GM23338 (cell line): ENCODE measurements at regions not wholly inside any gene's neighbourhood (a gene's known extent, or its start where the extent isn't known, plus 50 kb on each side); places are given as distances from the start of the nearest gene placed in this dataset.

Source experiments
- ATAC-seq: fragments of 200-7000 bp; cut with Tn5 transposase; 3 replicates; pipeline ENCODE4 v1.9.1; 2020
- DNase-seq: peaks from one replicate; pipeline ENCODE4 v3.0.0-alpha.2; 2015; ENCODE audit warnings: low spot score
- H2AFZ ChIP-seq: fragments of 200-600 bp; sonication (generic); 2 replicates; pipeline ENCODE4 v1.8.0; 2016; ENCODE audit warnings: antibody characterized with exemption, mild to moderate bottlenecking, moderate library complexity
- H3F3A ChIP-seq: fragments of 200-600 bp; sonication (generic); replicated peaks from 2 replicates; pipeline ENCODE4 v1.8.0; 2017; ENCODE audit warnings: antibody characterized with exemption, mixed run types, low read depth
- H3K27ac ChIP-seq: fragments of 200-600 bp; sonication (generic); 2 replicates; pipeline ENCODE4 v1.6.1; 2016; ENCODE audit warnings: low read depth
- H3K27me3 ChIP-seq: fragments of 200-600 bp; sonication (generic); 2 replicates; pipeline ENCODE4 v1.8.0; 2016; ENCODE audit warnings: mild to moderate bottlenecking, mixed run types, moderate library complexity; ENCODE audit not compliant: insufficient read depth
- H3K36me3 ChIP-seq: fragments of 200-600 bp; sonication (generic); 2 replicates; pipeline ENCODE4 v1.8.0; 2016; ENCODE audit warnings: mild to moderate bottlenecking; ENCODE audit not compliant: insufficient read depth
- H3K4me1 ChIP-seq: fragments of 200-600 bp; sonication (generic); 2 replicates; pipeline ENCODE4 v1.8.0; 2016; ENCODE audit warnings: mild to moderate bottlenecking, moderate library complexity; ENCODE audit not compliant: insufficient read depth
- H3K4me2 ChIP-seq: fragments of 200-600 bp; sonication (generic); 2 replicates; pipeline ENCODE4 v1.7.1; 2017; ENCODE audit warnings: mixed run types
- H3K4me3 ChIP-seq: fragments of 200-600 bp; sonication (generic); 2 replicates; pipeline ENCODE4 v1.6.1; 2016; ENCODE audit warnings: mixed run types
- H3K79me2 ChIP-seq: fragments of 200-600 bp; sonication (generic); replicated peaks from 2 replicates; pipeline ENCODE4 v1.8.0; 2017; ENCODE audit warnings: mild to moderate bottlenecking; ENCODE audit not compliant: insufficient read depth
- H3K9me2 ChIP-seq: fragments of 200-600 bp; sonication (generic); 2 replicates; pipeline ENCODE4 v1.8.0; 2017; ENCODE audit not compliant: insufficient read depth
- H4K20me1 ChIP-seq: fragments of 200-600 bp; sonication (generic); replicated peaks from 2 replicates; pipeline ENCODE4 v1.8.0; 2017; ENCODE audit warnings: mild to moderate bottlenecking; ENCODE audit not compliant: insufficient read depth
- H3K27ac Mint-ChIP-seq: 2 replicates; pipeline ENCODE4 v1.8.0; 2020; ENCODE audit warnings: inconsistent platforms, mild to moderate bottlenecking, moderate library complexity, mixed read lengths
- H3K27me3 Mint-ChIP-seq: 3 replicates; pipeline ENCODE4 v1.8.0; 2022; ENCODE audit warnings: low read depth, mild to moderate bottlenecking, moderate library complexity, mixed read lengths, inconsistent platforms; ENCODE audit not compliant: insufficient read depth, poor library complexity
- H3K36me3 Mint-ChIP-seq: 3 replicates; pipeline ENCODE4 v1.8.0; 2021; ENCODE audit warnings: low read depth, mild to moderate bottlenecking, inconsistent platforms, moderate library complexity, mixed read lengths
- H3K4me1 Mint-ChIP-seq: 3 replicates; pipeline ENCODE4 v1.8.0; 2020; ENCODE audit warnings: mild to moderate bottlenecking, inconsistent platforms, mixed read lengths
- H3K4me3 Mint-ChIP-seq: 3 replicates; pipeline ENCODE4 v1.8.0; 2021; ENCODE audit warnings: moderate library complexity, mild to moderate bottlenecking, inconsistent platforms, mixed read lengths
- H3K9me3 Mint-ChIP-seq: 3 replicates; pipeline ENCODE4 v1.8.0; 2020; ENCODE audit warnings: moderate library complexity, mild to moderate bottlenecking, inconsistent platforms, mixed read lengths
- CREB1 ChIP-seq: fragments of 250-450 bp; sonication (Bioruptor Pico); IDR thresholded peaks from 2 replicates; pipeline ENCODE4 v1.5.0; 2020; ENCODE audit warnings: low read depth, mild to moderate bottlenecking, moderate library complexity
- ETS1 ChIP-seq: IDR thresholded peaks from 2 replicates; pipeline ENCODE4 v1.6.1; 2016; ENCODE audit warnings: antibody characterized with exemption
- EZH2 ChIP-seq: fragments of 200-600 bp; sonication (generic); IDR thresholded peaks from one replicate; pipeline ENCODE4 v1.8.0; 2017; ENCODE audit warnings: antibody characterized with exemption, mild to moderate bottlenecking, low read depth; ENCODE audit not compliant: unreplicated experiment
- JUNB ChIP-seq: IDR thresholded peaks from one replicate; pipeline ENCODE4 v1.6.1; 2016; ENCODE audit warnings: antibody characterized with exemption; ENCODE audit not compliant: unreplicated experiment
- NANOG ChIP-seq: IDR thresholded peaks from 2 replicates; pipeline ENCODE4 v1.6.1; 2016; ENCODE audit warnings: antibody characterized with exemption, borderline replicate concordance
- REST ChIP-seq: IDR thresholded peaks from one replicate; pipeline ENCODE4 v1.6.1; 2018; ENCODE audit warnings: antibody characterized with exemption; ENCODE audit not compliant: unreplicated experiment
- STAT1 ChIP-seq: IDR thresholded peaks from one replicate; pipeline ENCODE4 v1.6.1; 2016; ENCODE audit warnings: antibody characterized with exemption; ENCODE audit not compliant: unreplicated experiment
- ZNF114 ChIP-seq: fragments of 250-450 bp; sonication (Bioruptor Pico); IDR thresholded peaks from 2 replicates; pipeline ENCODE4 v1.5.0; 2020; ENCODE audit warnings: mild to moderate bottlenecking, moderate library complexity
- ZNF331 ChIP-seq: fragments of 250-450 bp; sonication (Bioruptor Pico); IDR thresholded peaks from 2 replicates; pipeline ENCODE4 v1.5.0; 2020; ENCODE audit warnings: low read depth, mild to moderate bottlenecking, moderate library complexity
- ZNF462 ChIP-seq: fragments of 250-450 bp; sonication (Bioruptor Pico); IDR thresholded peaks from 2 replicates; pipeline ENCODE4 v1.5.0; 2020; ENCODE audit warnings: mild to moderate bottlenecking, moderate library complexity

GRCh38 chr1:79692519-79692918 lies 686.0 kb upstream of the ADGRL4 start:
- no peak for ATAC-seq
- H3K27ac ChIP-seq, result no peak overlapping the region

GRCh38 chr1:79688932-79689331 lies 682.4 kb upstream of the ADGRL4 start:
- Mint-ChIP-seq H3K36me3 (no peaks in the 10 kb centered on the region), H3K4me3 (no peak overlapping the region)
- no peak overlapping the region for H3K4me3 ChIP-seq
- TF ChIP-seq ETS1, result no peak
- no peak for TF ChIP-seq JUNB
- TF ChIP-seq ZNF331 (CRISPR knock-in tag), result no peak
- TF ChIP-seq ZNF462 (CRISPR knock-in tag), result no peak
- TF ChIP-seq ZNF114 (CRISPR knock-in tag), result no peak

More at GRCh38 chr1:79692519-79692918, 686.0 kb upstream of the ADGRL4 start:
- Histone ChIP-seq H3K79me2 (no peaks in the 10 kb centered on the region), H3K9me2 (peaks cover 15% of the 10 kb centered on the region), H3K27me3 (no peaks in the 10 kb centered on the region), H3K36me3 (no peaks in the 10 kb centered on the region), H4K20me1 (no peaks in the 10 kb centered on the region), H3K4me2 (no peak overlapping the region), H3K4me1 (no peaks in the 10 kb centered on the region), H3F3A (no peaks in the 10 kb centered on the region), H2AFZ (no peak overlapping the region), H3K4me3 (no peak overlapping the region)
- DNase-seq, result no peak
- no peak overlapping the region for H3K27ac Mint-ChIP-seq
- H3K4me3 Mint-ChIP-seq, result no peak overlapping the region
- no peaks in the 10 kb centered on the region for H3K27me3 Mint-ChIP-seq
- no peaks in the 10 kb centered on the region for H3K36me3 Mint-ChIP-seq
- H3K4me1 Mint-ChIP-seq, result peaks cover 11% of the 10 kb centered on the region
- TF ChIP-seq REST, result no peak
- no peak for TF ChIP-seq STAT1
- no peak for TF ChIP-seq CREB1
- no peak for TF ChIP-seq EZH2
- TF ChIP-seq ZNF331 (CRISPR knock-in tag), result no peak
- TF ChIP-seq NANOG, result no peak
- peaks cover 3% of the 10 kb centered on the region; the same call in 1 of the 3 replicates for H3K9me3 Mint-ChIP-seq

More at GRCh38 chr1:79688932-79689331, 682.4 kb upstream of the ADGRL4 start:
- DNase-seq, result no peak
- Histone ChIP-seq H3K36me3 (no peaks in the 10 kb centered on the region), H3K27me3 (no peaks in the 10 kb centered on the region), H4K20me1 (no peaks in the 10 kb centered on the region), H3K4me1 (no peaks in the 10 kb centered on the region), H3K9me2 (peaks cover 15% of the 10 kb centered on the region; the same call in 1 of the 2 replicates), H2AFZ (no peak overlapping the region), H3K4me2 (no peak overlapping the region), H3K27ac (no peak overlapping the region), H3K79me2 (no peaks in the 10 kb centered on the region), H3F3A (no peaks in the 10 kb centered on the region)
- Mint-ChIP-seq H3K27me3 (no peaks in the 10 kb centered on the region), H3K27ac (no peak overlapping the region), H3K9me3 (no peaks in the 10 kb centered on the region), H3K4me1 (peaks cover 7% of the 10 kb centered on the region)
- ATAC-seq, result no peak
